ENCODE measurements at regions not wholly inside any gene's neighbourhood (a gene's known extent, or its start where the extent isn't known, plus 50 kb on each side); places are given as distances from the start of the nearest gene placed in this dataset.
A peak's percentile ranks its signal among the peaks of the same experiment; 100 is the strongest.

DNA sequence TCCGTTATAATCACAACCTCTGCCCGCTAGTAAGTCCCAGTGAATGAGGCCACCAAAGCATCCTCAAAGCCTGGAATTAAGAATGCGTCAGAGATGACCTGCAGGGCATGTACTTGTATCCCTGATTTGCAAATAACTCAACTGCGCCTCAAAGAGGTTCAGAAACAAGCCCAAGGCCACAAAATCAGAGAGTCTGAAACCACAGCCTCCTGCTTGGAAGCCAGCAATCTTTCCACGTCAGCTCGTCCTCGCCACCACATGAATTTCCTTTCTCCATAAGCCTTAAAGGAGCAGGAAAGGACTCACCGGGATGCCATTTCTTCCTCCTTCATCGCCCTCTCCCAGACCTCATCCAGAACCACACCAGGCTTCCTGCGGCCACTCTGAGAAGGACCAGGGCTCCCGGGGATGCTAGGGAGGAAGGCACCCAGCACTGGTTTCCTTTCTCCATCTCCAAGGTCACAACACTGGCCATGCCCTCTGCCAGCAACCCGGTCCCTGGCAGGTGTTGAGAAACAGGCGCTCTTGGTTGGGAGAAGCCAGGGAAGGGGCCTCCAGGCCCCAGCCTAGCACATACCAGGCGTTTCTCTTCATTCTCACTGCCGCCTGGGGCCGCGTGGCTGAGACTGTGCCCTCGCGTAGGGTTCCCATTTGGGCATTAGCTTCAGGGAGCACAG, 191.2 kb upstream of the DIO3 start:
- ATAC-seq (no peak), DNase-seq (ENCODE audit: low spot score in 2 of 2) (peak in 1 of 2 donors; percentile 39)
- Mint-ChIP-seq H3K4me3 (no peak overlapping the region), H3K4me1 (no peaks in the 10 kb centered on the region), H3K27ac (no peak overlapping the region), H3K36me3 (peaks cover 5% of the 10 kb centered on the region), H3K9me3 (no peaks in the 10 kb centered on the region)

DNA sequence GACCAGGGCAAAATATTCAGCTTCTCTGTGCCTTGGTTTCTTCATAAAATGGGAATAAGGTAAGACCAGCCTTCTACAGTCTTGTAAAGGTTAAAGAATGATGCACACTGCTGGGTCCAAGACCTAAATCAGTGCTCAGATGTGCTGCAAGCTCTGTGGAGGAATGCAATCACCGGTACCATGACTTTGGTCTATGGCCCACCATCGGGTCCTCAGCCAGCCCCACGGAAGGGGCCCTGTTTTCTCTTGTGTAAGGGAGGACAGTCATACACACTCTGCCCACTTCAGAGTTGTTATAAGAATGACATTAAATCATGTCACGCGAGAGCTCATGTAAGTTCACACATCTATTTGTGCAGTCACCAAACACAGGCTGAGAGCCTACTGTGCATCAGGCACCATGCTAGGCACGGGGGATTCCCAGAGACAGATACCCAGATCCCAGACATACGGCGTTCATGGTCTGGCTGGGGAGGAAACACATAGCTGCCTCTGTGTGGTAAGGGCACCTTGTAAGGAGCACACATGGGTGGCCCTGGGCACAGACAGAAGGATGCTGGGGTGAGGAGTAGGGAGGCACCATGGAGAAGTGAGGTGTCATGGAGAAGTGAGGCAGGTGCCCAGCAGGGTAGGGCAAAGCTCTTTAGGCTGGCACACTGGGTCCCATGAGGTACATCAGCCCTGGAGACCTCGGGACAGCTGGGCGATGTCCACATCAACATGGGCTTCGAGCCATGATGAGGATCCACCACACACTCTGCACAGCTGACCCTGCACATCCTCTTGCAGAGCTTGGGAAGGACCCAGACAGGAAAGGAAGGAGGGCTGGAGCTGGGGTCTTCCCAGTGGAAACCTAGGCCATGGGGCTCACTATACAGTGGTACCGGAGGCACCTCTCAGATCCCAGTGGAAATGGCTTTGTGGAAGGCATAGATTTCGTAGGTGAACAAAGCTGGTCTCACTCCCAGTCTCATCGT, 190.4 kb upstream of the DIO3 start:
- DNase-seq (ENCODE audit: low spot score in 2 of 2) (peak in 1 of 2 donors; percentile 32), ATAC-seq (peak; percentile 17)
- Mint-ChIP-seq H3K4me1 (no peaks in the 10 kb centered on the region), H3K36me3 (peaks cover 5% of the 10 kb centered on the region), H3K4me3 (no peak overlapping the region), H3K27ac (no peak overlapping the region), H3K9me3 (no peaks in the 10 kb centered on the region)

DNA sequence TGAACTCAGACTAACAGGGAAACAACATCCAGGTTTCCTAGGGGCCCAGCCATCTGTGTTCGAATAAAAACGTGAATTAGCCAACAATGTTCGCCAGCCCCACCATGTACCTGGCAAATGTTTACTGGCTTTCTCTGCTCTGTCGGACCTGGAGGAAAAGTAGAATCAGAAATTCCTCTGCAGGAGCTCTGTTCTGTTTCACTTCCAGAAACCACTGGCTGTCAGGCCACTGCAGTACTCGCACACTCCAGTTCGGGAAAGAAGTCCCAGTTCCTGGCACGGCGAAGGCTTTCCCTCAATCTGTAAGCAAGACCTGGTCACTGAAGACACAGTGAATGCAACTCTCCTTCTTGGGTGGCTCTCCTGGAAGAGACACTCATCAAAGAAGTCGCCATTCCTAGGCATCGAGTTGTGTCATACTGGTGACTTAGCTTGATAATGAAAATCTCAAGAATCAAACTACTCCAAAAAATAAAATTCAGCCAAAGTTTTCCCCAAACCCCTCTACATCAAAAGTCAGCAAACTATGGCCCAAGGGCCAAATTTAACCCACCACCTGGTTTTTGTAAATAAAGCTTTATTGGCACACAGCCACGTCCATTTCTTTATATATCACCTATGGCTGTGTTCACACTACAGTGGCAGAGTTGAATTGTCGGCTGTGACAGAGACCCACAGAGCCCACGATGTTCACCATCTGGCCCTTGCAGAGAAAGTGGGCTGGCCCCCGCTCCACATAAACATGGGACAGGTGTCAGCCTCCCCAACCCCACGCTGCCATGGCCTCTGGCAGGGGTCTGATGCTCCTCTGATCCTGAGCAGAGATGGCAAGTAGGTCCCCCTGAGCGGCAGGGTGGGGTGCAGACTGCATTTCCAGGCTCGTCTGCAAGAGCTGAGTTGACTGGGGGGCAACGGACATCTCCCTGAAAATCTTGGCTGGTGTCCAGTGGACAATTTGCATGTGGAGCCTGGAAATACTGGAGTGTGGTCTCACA, 189.2 kb upstream of the DIO3 start:
- Mint-ChIP-seq H3K4me3 (no peak overlapping the region), H3K9me3 (no peaks in the 10 kb centered on the region), H3K27ac (no peak overlapping the region), H3K36me3 (peaks cover 5% of the 10 kb centered on the region), H3K4me1 (no peaks in the 10 kb centered on the region)
- DNase-seq (ENCODE audit: low spot score in 2 of 2) (peak in 1 of 2 donors; percentile 25), ATAC-seq (no peak)

DNA sequence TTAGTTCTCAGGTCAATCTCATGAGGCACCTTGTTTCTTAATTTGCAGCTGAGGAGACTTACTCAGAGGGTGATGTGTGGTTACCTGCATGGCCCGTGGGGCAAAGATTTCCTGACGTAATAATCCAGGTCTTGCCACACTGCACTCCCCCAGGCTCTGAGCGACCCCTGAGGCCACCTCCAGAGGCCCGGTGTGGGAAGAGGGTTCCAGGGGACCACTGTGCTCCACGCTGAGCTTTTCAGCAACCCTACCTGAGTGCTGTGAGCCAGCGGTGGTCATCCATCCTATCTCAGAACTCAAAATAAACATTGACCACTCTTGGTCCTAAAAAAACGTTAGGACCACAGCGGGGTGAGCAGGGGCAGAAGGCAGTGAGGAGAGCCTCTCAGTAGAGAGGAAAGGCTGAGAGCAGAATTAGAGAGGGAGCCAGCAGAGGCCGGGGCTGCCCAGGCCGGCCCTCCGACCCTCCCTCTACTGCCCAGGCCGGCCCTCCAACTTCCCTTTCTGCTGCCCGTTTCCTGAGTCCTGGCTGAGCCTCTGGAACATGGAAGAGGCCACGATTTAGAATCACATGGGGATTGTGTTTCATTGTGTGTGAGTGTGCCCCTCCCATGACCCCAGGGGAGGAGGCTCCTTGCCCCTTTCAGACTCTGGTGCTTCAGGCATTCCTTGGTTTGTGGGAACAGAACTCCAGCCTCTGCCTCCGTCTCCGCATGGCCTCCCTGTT, 188.2 kb upstream of the DIO3 start:
- no peaks in the 10 kb centered on the region for H3K9me3 Mint-ChIP-seq
- no peaks in the 10 kb centered on the region for H3K4me1 Mint-ChIP-seq
- no peak for ATAC-seq

DNA sequence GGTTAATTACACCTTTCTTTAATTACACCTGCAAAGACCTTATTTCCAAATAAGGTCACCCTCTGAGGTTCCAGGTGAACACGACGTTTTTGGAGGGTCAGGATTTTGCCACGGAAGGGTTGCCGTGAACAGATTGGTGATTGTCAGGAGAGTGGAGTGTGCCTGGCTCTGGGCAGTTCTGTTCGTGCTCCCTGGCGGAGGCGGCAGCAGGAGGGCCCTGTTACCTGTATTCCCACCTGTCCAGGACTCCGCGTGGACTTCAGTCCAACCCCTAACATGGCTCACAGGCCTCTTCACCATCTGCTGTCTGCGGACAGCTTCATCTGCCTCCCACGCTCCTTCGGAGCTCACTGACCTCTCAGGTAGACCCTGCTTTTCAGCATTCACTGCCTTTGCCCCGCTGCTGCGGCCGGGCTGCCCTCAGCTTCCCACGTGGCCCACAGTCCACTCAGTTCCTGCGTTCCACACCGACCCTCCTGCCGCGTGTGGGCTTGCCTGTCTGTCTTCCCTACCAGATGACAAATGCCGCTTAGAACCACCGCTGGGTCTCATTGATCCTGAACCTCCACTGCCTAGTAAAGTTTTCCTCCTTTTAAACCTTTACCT, 187.5 kb upstream of the DIO3 start:
- Mint-ChIP-seq H3K36me3 (peaks cover 5% of the 10 kb centered on the region), H3K4me3 (no peak overlapping the region), H3K27ac (no peak overlapping the region), H3K9me3 (no peaks in the 10 kb centered on the region), H3K4me1 (no peaks in the 10 kb centered on the region)
- DNase-seq (ENCODE audit: low spot score in 2 of 2), result no peak
- no peak for ATAC-seq

More for the DNA sequence above, 188.2 kb upstream of the DIO3 start:
- DNase-seq (ENCODE audit: low spot score in 2 of 2), result peak in 1 of 2 donors; percentile 23
- Mint-ChIP-seq H3K27ac (no peak overlapping the region), H3K4me3 (no peak overlapping the region), H3K36me3 (peaks cover 5% of the 10 kb centered on the region)

DNA sequence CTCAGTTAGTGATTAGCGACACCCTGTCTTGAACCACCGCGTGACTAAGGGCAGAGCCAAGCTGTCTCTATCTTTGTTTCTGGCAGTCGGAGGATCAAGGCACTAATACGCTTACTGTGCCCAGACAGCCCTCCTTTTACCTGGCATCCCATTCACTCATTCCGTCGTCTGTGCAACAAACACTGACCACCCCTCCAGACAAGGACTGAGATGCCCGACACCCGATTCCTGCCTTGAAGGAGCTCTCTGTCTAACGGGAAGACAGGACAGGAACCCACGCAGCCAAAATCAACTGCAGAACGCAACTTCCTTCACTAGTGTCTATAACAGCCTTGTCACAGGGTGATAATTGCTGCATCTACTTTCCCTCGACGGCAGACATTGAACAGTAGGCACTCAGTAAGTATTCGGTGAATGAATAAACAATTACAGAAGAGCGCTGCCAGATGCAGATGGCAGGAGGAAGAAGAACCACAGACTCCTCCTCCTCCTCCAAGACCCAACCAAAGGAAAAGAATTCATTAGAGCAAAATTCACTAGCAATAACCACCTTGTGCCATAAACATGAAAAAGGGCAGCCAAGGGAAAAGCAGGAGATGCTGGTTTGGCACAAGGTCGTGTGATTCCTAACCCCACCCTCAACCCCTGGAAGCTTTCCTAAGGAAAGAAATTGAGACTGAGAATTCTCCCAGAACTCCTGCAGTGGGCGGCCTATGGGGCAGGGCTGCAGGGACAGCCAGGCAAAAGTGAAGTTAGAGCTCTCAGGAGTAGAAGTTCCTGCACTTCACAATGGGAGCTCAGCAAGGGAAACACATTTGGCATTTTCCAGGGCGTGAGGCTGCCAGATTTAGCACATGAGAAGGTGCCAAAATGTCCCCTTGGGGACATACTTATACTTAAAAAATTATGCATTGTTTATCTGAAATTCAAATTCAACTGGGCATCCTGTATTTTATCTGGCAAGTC, 186.6 kb upstream of the DIO3 start:
- H3K27ac Mint-ChIP-seq, result no peak overlapping the region
- H3K4me3 Mint-ChIP-seq, result no peak overlapping the region
- DNase-seq (ENCODE audit: low spot score in 2 of 2) (peak in 1 of 2 donors; percentile 34), ATAC-seq (no peak)
- no peaks in the 10 kb centered on the region for H3K4me1 Mint-ChIP-seq
- H3K36me3 Mint-ChIP-seq, result peaks cover 5% of the 10 kb centered on the region
- H3K9me3 Mint-ChIP-seq, result no peaks in the 10 kb centered on the region

DNA sequence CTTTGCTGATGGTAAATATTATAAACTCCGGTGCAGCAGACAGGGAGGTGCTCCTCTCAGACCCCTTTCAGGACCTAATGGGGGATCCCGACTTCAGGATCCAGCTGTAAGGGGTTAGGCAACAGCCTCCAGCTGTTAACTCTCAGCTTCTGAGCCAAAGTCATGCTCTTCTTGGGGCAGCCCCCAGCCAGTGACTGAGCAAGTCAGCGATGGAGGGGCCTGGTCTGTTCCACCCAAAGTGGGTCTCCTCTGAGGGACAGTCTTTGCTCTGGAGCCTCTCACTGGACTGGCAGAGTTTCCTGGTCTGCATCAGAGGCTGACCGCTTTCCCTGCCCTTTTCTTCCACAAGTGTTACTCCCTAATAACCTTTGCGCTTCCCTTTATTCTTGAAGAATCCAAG, 184.2 kb upstream of the DIO3 start:
- Mint-ChIP-seq H3K4me3 (no peak overlapping the region), H3K4me1 (no peaks in the 10 kb centered on the region), H3K27ac (no peak overlapping the region), H3K9me3 (no peaks in the 10 kb centered on the region), H3K36me3 (no peaks in the 10 kb centered on the region)
- ATAC-seq (no peak), DNase-seq (ENCODE audit: low spot score in 2 of 2) (peak in 1 of 2 donors; percentile 35)

DNA sequence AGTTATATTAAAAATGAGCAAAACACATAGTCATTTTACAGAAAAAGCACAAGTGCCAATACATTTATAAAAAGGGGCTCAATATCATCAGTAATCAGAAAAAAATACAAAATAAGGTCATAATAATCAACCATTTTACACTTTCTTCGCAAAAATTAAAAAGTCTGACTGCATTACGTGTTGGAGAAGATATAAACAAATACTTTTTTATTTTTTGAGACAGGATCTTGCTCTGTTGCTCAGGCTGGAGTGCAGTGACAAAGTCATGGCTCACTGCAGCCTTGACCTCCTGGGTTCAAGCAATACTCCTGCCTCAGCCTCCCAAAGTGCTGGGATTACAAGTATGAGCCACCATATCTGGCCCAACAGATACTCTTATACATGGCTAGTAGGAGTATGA, 181.5 kb upstream of the DIO3 start:
- H3K4me3 Mint-ChIP-seq, result no peak overlapping the region
- peaks cover 14% of the 10 kb centered on the region for H3K9me3 Mint-ChIP-seq
- H3K36me3 Mint-ChIP-seq, result no peaks in the 10 kb centered on the region
- ATAC-seq (no peak), DNase-seq (ENCODE audit: low spot score in 2 of 2) (no peak)
- no peaks in the 10 kb centered on the region for H3K4me1 Mint-ChIP-seq
- no peak overlapping the region for H3K27ac Mint-ChIP-seq

DNA sequence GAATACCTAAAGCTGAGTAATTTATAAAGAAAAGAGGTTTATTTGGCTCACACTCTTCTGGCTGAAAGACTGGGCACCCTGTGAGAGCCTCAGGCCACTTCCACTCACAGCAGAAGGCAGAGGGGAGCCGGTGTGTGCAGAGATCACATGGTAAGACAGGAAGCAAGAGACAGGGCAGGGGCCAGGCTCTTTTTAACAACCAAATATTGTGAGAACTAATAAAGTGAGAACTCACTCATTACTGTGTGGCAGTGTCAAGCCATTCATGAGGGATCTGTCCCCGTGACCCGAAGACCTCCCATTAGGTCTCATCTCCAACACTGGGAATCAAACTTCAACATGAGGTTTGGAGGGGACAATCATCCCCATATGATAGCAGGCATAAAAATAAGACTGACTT, 180.8 kb upstream of the DIO3 start:
- Mint-ChIP-seq H3K36me3 (no peaks in the 10 kb centered on the region), H3K4me3 (no peak overlapping the region), H3K27ac (no peak overlapping the region), H3K4me1 (no peaks in the 10 kb centered on the region), H3K9me3 (peaks cover 14% of the 10 kb centered on the region)
- no peak for ATAC-seq
- no peak for DNase-seq (ENCODE audit: low spot score in 2 of 2)

DNA sequence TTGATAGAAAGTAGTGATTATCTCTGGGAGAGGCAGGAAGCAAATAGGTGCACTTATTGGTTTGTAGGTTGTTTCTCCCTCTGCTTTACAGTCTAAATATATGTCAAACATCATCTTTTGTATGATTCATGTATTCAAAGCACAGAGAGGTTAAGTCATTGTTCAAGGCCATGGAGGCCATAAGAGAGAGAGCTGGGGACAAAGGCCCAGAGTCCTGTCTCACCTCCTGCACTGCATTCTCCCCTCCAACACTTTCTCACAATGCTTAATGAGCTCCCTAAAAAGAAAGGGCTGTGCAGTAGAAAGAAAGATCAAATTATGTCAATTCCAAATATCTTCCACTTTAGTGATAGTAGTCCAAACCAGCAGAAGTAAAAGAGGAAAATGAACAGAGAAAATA, 180.4 kb upstream of the DIO3 start:
- Mint-ChIP-seq H3K27ac (no peak overlapping the region), H3K36me3 (no peaks in the 10 kb centered on the region), H3K9me3 (peaks cover 14% of the 10 kb centered on the region), H3K4me3 (no peak overlapping the region), H3K4me1 (no peaks in the 10 kb centered on the region)
- no peak for ATAC-seq
- no peak for DNase-seq (ENCODE audit: low spot score in 2 of 2)

DNA sequence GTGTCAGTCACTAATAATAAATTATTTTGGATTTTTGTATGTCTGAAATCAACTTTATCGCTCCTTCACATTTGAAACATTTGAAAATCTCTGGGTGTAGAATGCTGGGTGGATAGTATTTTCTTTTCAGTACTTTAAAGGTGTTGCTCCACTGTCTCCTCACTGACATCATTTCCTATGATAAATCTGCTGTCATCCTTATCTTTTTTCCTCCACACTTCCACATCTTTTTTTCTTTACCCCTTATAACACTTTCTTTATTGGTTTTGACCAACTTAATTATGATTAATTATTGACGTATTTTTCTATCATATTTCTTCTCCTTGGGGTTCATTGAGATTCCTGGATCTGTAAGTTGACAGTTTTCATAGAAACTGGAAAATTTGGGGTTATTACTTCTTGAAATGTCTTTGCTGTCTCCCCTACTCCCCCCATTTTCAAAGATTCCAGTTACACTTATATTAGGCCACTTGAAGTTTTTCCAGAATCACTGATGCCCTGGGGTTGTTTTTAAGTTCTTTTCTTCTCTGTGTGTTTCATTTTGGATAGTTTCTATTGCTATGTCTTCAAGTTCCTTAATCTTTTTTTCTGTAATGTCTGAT, 177.5 kb upstream of the DIO3 start:
- no peaks in the 10 kb centered on the region for H3K36me3 Mint-ChIP-seq
- no peak overlapping the region for H3K27ac Mint-ChIP-seq
- peaks cover 17% of the 10 kb centered on the region for H3K9me3 Mint-ChIP-seq
- ATAC-seq (no peak), DNase-seq (ENCODE audit: low spot score in 2 of 2) (no peak)
- no peak overlapping the region for H3K4me3 Mint-ChIP-seq
- H3K4me1 Mint-ChIP-seq, result no peaks in the 10 kb centered on the region

DNA sequence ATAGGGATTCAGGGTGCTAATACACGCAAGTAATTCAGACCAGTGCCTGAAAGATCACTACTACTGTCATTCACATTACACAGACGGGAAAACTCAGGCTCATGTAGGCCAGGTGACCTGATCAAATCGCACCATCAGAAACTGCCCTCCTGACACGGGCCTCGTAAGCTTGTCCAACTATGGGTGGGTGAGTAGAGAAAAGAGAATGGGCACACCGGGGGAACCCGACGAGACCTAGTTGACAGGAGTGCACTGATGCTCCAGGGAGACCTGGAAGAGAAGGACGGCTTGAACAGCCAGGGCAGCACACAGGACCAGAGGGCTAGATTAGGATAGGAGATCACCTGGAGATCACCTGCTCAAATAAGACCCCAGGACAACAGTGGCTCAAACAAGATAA, 166.9 kb upstream of the DIO3 start:
- no peaks in the 10 kb centered on the region for H3K4me1 Mint-ChIP-seq
- H3K36me3 Mint-ChIP-seq, result no peaks in the 10 kb centered on the region
- no peaks in the 10 kb centered on the region for H3K9me3 Mint-ChIP-seq
- no peak overlapping the region for H3K4me3 Mint-ChIP-seq
- H3K27ac Mint-ChIP-seq, result no peak overlapping the region
- DNase-seq (ENCODE audit: low spot score in 2 of 2), result no peak
- no peak for ATAC-seq

DNA sequence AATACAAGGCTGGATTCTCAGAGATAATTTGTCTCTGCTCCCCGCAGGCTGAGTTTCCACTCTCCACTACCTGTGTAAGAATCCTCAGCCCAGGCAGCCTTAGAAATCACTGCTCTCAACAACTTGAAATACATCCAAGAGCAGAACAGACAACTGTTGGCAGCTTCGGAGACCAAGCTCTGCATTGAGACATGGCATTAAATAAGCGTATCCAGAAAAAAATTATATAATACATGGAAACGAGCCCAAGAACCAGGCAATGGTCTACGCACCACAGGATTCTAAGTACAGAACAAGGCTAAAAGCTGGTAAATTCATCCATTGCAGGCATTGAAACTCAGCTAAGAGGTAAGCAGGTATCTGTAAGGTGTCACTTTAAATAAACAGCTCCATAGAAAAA, 165.5 kb upstream of the DIO3 start:
- DNase-seq (ENCODE audit: low spot score in 2 of 2) (no peak), ATAC-seq (no peak)
- Mint-ChIP-seq H3K9me3 (no peaks in the 10 kb centered on the region), H3K4me1 (peaks cover 1% of the 10 kb centered on the region), H3K27ac (no peak overlapping the region), H3K36me3 (no peaks in the 10 kb centered on the region), H3K4me3 (no peak overlapping the region)

All from stimulated activated effector memory CD8-positive, alpha-beta T cell treated with anti-CD3 and anti-CD28 coated beads, Interleukin-12 subunit alpha, Interleukin-12 subunit beta, amount 100 ng/mL, for 72 hours (primary cell).